HG03066 (cell line): ENCODE measurements at regions not wholly inside any gene's neighbourhood (a gene's known extent, or its start where the extent isn't known, plus 50 kb on each side); places are given as distances from the start of the nearest gene placed in this dataset.

Source experiments
- ATAC-seq: cut with Tn5 transposase; IDR thresholded peaks from one replicate; pipeline ENCODE4 v1.9.1; 2021; ENCODE audit warnings: low read depth; ENCODE audit not compliant: unreplicated experiment

DNA sequence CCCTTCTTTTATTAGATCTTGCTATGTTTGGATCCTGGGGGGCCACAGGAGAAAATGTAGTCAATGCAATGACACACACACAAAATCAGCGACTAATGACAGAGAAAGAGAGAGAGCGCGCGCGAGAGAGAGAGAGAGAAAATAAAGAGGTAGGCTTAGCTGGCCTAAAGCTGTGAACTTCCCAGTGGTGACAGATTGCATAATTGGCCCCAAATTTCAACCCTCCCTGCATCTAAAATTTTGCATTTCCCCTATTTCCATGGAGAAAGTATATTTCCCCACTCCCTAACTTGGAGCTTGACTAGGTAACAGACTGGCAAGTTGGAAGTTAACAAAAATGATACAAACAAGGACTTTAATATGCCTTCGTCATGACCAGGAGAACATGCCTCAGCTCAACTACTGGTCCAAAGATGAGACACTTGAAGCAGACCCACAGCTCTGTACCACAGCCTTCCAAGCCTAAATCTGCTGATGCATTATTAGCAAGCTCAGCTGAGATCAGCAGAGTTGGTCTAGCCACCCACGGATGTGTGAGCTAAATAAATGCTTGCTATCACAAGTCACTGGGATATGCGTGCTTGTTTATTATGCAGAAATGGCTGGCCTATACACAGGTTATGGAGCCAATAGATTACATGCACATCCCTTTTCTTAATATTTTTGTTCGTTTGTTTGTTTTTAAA, 118.1 kb upstream of the PRDM1 start:
- no peak for ATAC-seq

DNA sequence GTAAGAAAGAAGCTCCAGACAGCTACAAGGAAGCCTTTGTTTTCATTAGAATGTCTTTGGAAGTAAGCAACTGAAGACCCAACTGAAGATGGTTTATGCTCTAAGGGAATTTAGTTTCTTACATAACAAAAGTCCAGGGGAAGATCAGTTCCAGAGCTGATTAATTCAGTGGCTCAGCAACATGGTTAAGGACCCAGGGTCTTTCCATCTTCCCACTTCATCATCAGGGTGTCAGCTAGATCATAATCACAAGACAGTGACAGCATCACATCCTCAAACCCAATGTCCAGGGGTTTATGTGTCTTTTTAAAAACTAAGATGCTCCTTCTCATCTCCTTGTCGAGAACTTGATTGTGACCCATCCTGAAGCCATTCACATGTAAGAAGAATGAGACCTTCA, 119.7 kb upstream of the PRDM1 start:
- ATAC-seq, result no peak

DNA sequence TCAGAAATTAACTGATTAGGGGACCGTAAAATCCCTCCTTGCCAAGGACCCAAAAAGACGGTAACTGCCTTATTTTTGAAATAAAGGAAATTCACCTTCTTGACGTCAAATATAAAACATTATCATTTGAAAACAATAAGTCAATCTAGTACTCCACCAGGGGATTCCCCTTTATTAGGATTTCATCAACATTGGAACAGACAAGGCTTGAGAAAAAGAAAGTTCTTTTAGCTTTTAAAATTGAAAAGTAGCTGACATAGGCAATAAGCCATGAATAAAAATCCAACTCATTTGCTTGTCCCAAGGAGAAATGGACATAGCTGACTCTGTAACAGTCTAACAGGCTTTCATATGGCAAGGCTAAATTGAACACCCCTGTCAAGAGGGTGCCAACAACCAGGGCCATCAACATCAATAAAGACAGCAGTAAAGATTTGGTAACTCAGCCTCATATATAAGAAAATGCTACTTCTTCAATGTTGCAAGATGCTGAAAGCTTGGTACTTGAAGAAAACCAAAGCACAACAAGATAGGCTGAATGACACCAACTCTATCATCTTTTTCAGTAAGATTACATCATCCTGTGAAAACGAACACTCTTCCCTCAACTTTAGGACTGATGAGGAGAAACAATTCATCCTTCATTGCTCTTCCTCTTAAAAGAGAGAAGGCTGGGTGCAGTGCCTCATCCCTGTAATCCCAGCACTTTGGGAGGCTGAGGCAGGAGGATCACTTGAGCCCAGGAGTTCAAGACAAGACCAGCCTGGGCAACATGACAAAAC, 121.0 kb upstream of the PRDM1 start:
- ATAC-seq, result no peak

DNA sequence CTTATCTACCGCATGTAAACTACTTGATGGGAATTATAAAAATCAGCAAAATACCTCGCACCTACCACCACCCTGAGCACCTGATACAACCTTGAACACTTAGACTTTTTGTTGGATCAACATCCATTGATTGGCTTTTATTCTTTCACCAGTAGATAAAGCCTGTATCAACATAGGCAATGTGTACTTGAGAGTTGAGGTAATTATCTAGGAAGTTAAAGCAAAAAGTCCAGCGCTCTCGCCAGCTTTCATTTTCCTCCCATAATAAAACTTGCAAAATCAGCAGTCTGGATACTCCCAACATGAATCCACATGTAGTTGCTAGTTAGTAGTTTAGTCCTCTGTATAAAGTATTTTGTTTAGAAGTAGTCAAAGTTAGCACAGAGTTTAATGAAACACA, 132.0 kb upstream of the PRDM1 start:
- ATAC-seq, result no peak

DNA sequence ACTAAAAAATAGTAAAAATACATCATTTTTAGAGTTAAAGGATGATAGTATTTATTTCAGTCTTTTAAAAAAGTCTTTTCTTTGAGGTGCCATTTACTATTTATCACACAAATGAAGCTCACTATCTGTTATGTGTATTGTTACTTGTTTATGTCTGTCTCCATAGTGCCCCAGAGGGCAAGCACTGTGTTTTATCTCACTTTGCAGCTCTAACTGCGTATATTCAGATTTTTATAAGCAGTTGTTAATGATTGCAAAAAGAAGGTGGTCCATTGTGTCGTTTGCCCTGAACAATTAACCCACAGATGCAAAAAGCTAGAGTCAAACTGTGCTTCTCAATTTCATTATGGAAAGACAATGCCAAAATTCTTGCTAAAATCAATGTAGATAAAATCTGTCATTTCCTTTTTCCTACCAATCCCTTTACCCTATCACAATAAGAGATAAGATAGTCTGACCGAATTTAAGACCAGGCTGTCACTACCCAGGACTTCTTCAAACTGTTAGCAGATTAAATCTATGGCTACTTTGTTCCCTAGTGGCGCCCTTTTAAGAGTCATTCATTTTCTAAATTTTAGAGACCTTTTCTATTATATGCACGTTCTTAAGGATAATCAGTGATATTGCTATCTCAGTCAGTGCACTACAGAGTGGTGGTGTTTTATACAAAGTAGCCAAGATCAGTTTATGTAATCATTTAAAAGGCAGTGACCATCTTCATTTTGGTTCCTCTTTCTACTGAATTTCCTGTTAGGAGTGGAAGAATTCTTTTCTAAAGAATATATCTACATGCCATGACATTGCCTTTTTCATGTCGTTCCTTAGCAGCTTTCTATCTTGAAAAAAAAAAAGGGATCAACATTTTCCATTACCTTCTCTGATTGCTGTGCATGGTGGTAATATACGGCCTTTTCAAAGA, 133.1 kb upstream of the PRDM1 start:
- ATAC-seq, result no peak

DNA sequence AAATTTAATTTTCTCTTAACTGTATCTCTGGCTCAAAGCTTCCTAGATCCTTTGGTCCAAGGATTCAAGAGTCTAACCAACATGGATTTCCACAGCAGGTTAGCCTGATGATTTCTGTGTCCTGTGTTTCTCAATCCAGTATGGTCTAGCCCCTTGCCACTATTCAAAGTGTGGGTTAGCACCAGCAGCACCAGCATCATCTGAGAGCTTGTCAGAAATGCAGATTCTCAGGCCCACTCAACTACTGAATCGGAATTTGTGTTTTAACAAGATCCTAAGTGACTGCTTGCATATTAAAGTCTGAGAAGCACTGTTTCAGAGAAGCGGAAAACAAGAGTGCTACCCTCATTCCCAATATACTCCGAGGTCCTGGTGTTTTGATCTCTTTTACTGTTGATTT, 133.8 kb upstream of the PRDM1 start:
- no peak for ATAC-seq

DNA sequence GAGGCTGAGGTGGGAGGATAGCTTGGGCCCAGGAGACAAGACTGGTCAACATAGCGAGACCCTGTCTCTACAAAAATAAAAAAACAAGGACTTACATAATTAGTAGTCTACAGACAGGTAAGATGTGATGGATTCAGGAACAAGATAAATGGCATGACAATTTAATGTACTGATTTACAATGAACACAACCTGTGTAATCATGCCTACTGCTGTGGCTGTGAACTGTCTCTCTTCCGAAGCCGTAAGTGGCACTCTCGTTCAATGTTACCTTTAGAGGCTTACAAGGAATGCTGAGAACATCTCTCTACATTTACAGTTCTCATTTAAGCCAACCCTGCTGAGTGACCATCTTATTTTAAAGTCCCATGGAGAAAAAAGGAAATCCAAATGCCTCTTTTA, 134.8 kb upstream of the PRDM1 start:
- no peak for ATAC-seq

DNA sequence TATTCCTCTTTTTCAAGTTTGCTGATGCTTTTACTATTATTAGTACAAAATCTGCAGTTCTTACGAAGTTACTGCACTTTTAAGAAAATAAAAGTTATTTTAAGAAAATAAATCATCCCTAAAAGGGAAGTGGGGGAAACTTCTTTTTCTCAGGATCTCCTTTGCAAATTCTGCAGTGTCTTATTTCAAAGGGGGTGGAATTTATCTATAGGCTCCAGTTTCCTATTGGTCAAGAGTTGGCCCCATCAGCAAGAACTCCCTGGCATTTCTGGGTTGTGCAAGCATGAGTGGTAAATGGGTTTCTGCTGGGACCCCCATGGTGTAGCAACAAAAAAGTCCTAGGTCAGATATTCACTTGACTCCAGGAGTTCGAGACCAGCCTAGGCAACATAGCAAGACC, 136.3 kb upstream of the PRDM1 start:
- no peak for ATAC-seq

DNA sequence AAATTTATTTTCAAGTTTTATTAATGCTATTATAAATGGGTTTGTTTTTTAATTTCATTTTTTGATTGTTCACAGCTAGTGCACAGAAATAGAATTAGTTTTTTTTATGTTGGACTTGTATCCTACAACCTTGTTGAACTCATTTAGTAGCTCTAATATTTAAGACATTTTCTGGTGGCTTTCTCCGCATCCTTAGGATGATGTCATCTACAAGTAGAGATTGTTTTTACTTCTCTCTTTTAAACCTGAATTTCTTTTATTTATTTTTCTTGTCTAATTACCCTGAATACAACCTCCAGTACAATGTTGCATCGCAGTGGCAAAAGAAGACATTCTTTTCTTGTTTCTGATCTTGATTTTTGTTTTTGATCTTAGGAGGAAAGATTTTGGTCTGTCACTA, 142.6 kb upstream of the PRDM1 start:
- ATAC-seq, result no peak

DNA sequence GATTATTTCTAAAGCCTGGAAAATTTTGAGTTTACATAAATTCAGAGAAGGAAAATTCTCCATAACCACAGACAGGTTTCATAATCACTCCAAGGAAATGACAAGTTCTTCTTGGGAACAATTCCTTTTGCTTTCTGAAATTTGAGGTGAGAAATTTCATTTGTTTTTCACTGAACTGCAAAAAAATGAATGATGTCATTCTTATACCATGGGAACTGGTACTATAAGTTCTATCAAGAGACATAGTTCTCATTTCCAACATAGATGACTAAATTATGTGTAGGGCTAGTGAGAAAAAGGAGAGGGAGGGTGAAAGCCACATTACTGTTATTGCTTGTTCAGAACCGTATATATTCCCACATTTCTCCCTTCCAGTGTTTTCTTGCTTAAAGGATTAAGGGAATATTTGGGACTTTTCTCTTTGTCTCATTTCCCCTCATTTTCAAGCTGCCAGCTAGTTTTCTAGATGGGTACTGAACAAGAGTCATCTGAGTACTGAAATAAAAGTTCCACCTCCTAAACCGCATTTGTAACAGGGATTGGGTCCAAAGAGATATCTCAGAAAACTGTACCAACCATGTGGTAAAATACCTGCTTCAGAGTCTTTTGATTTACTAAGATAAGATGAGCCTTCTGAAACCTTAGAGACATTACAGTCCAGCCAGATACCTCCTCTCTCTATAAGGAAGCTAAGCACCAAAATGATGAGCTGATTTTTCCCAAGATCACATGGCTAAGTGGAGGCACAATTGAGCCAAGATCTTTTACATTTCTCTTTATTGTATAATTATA, 144.3 kb upstream of the PRDM1 start:
- no peak for ATAC-seq

DNA sequence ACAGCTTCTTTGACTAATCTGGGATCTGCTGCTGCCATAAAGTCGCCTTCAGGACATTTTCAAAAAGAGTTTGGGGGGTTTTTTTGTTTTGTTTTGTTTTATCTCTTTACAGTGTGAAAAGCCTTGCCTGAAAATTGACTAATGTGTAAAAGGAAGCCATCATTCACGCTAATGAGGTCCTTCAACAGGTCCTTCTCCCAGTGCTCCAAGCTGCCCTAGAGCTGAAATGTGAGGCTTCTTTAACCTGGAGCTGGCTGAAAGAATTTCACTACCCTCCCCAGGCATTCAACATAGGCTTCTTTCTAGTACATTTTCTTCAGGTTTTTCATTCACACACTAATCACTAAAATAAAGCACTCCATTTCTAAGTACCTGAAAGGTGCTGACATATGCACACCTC, 145.1 kb upstream of the PRDM1 start:
- ATAC-seq, result no peak

DNA sequence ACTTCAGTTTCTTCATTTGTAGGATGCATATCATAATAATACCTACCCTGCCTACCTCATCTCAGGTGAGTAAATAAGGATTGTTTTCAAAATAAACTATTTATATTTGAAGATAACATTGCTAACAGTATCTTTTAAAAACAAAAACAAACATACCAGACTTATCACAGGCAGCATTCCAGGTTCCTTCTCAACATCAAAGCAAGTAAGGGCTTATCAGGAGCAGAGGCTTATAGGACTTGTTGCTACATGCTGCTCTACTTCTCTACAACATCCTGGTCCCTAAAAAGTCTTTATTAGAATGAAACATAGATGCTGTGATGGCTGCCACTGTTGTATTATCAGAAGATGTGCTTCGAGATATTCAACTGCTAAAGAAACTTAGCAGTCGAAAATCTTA, 149.2 kb upstream of the PRDM1 start:
- no peak for ATAC-seq

DNA sequence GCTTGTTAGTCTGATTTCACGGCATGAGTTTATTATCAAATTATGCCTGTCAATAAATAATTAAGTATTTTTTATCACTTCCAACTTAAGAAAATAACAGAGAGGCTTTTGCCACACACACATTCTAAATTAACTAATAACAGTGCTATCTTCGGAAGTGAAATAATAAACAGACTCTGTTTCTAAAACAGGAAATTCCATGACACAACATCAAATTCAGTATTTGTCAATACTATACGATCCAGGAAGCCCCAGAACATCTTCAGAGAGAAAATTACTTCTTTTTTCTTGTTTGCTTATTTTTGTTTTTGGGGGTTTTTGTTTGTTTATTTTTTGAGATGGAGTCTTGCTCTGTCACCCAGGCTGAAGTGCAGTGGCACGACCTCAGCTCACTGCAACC, 150.7 kb upstream of the PRDM1 start:
- ATAC-seq, result no peak

DNA sequence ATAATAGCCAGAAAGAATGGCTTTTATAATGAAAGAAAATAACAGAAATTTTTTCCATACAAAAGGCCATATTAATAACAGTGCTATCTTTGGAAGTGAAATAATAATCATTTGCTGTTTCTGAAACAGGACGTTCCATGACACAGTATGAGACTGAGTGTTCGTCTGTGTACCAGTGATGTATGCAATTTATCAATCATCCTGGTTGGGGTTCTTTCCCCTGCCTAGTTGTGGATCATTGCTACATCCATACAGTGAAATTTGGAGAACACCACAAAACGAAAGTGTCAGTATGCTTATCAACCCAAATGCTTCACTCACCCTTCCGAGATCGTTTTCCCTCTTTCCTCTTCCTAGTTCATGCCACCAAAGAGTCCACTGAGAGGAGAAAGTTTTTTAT, 151.4 kb upstream of the PRDM1 start:
- no peak for ATAC-seq

DNA sequence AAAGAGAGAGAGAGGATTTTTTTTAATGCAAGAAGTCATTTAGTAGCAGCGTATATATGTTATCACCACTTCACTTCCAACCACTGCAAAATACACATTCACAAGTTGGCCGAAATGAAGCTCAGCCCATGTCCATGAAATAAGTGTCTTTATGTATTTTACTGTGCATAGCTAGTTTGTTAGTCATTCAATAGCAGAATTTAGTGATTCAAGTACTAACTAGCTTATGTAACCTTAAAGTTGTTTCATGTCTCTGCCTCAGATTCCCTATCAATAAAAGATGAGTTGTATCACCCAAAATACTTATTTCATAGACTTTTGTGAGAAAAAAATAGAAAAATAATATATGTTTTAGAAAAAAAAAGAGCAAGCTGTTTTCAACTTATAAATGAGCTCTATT, 153.7 kb upstream of the PRDM1 start:
- no peak for ATAC-seq

DNA sequence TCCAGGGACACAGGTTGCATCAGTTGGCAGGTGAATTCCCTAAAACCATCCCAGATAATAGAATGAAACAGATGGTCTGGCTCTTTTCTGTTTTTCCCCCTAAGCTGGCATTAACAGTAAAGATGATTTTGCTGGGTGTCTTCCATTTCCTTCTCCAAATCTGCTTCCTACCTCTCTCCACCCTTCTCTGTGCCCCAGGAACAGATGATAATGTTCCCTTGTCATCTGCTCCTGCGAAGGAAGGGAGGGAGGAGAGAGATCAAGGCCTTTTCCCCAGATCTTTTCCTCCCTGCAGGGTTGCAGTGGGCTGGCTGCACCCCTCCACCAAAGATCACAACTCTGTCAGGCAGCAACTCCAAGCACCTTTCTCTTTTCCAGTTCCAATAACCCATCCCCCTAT, 156.5 kb upstream of the PRDM1 start:
- no peak for ATAC-seq

DNA sequence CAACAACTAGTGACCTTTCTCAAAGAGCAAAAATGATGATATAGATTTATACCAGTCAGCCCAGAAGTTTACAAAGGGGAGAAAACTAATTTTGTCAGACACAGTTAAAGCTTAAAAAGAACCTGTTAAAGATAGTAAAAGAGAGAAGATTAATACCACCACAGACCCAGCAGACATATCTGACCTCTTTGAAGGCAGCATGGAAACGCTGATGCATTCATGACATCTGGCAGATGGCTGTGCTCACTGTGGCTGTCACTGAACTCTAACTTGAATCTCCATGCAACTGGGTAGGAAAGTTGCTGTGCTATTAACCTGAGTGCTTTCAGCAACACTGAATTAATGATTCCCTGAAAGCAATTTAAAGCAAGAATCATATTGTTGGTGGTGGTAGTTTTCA, 159.8 kb upstream of the PRDM1 start:
- ATAC-seq, result no peak

DNA sequence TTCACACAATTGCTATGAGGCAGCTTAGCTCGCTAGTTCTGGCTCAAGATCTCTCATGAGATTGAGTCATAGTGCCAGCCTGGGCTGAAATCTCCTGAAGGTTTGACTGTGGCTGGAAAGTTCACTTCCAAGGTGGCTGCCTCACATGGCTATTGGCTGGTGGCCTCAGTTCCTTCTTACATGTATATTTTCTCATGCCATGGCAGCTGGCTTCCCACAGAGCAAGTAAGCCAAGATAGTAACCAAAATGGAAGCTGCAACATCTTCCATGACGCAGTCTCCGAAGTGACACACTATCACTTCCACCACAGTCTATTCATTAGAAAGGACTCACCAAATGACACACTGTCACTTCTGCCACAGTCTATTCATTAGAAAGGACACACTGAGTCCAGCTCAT, 160.4 kb upstream of the PRDM1 start:
- no peak for ATAC-seq

DNA sequence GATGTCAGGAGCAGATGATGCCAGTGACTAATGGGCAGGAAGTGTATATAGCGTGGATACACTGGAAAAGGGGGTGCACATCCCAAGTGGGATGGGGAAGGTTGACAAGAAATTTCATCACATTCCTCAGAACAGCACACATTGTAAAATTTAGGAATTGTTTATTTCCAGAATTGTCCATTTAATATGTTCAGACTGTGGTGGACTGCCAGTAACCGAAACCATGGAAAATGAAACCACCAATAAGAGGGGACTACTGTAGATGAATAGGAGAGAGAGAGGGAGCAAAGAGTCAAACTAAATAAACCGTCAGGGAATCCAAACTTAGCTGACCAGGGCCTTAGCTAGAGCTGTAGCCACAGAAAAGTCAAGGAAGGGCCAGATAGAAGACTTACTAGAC, 164.4 kb upstream of the PRDM1 start:
- no peak for ATAC-seq

DNA sequence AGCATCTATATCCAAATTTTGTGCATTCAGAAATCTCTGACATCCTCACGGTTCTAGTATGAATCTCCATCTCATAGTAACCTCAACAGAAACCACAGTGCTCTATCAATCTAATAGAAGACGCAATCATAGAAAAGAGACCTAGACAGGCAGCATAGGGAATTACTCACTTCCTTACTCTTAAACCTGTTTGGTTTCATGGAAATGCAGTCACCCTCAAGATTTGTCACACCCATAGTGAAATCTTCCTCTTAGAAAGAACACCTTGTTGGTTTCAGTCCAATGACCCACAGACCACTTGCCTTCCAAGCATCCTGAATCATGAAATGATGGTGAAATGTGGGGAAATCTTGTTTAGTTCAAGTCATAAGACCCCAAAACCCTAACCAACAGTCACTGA, 166.1 kb upstream of the PRDM1 start:
- no peak for ATAC-seq
